Activated CD4-positive, CD25-positive, alpha-beta regulatory T cell treated with anti-CD3 and anti-CD28 coated beads, Interleukin-2, amount 50 U/mL, for 24 hours (primary cell): ENCODE measurements at regions not wholly inside any gene's neighbourhood (a gene's known extent, or its start where the extent isn't known, plus 50 kb on each side); places are given as distances from the start of the nearest gene placed in this dataset.

ENCODE experiments used
- ATAC-seq, 2 donors: fragments of 150-1000 bp; cut with Tn5 transposase; one replicate each; pipeline ENCODE4 v1.10.0; 2021; ENCODE audit warnings: mild to moderate bottlenecking in 1 of 2, moderate library complexity in 1 of 2

- no peak for ATAC-seq
These were observed 60.5 kb upstream of the MEDAG start for GRCh38 chr13:30845297-30846214.

GRCh38 chr13:30846311-30846710 lies 59.8 kb upstream of the MEDAG start:
- no peak for ATAC-seq

GRCh38 chr13:30846866-30847265 lies 59.2 kb upstream of the MEDAG start:
- ATAC-seq = peak in 1 of 2 donors; percentile 56

- peak in 1 of 2 donors; percentile 66 for ATAC-seq
These were observed 58.3 kb upstream of the MEDAG start for GRCh38 chr13:30847650-30848307.

- ATAC-seq = no peak
These were observed 57.6 kb upstream of the MEDAG start for GRCh38 chr13:30848332-30849027.

DNA sequence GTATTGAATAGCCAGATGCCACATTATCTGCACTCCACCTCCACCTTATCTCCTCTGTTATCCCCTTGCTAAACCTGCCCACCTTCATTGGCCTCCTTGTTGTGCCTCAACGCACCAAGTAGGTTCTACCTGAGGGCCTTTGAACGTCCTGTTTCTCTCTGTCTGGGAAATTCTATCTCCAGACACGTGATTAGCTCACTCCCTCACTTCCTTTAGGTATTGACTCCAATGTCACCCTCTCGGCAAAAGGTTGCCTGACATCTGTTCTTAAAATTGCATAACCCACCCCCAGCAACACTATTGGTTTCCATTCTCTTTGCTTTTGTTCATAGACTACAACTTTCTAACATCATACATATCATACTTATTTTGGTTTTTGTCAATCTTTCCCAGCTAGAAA lies 56.5 kb upstream of the MEDAG start:
- ATAC-seq = no peak

GRCh38 chr13:30850204-30850866 lies 55.7 kb upstream of the MEDAG start:
- no peak for ATAC-seq

- ATAC-seq = no peak
These were observed 55.2 kb upstream of the MEDAG start for GRCh38 chr13:30850867-30851211.

DNA sequence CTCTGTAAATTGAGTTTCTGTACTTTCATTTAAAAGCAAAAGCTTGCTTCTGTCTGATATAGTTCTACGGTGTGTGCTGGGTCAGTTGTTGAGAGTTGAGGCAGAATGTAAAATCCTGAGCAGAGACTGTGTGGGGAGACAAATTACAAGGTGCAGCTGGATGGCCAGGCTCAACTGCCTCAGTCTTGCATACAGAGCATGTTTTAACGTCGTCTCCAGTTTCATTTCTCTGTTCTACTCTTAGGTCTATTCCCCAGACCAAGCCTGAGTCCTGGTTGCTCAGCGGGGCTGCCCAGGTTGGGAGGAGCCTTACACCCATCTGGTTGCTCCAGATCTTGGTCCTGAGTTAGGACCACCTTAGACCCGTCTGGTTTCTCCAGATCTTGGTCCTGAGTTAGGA lies 54.4 kb upstream of the MEDAG start:
- ATAC-seq = no peak

DNA sequence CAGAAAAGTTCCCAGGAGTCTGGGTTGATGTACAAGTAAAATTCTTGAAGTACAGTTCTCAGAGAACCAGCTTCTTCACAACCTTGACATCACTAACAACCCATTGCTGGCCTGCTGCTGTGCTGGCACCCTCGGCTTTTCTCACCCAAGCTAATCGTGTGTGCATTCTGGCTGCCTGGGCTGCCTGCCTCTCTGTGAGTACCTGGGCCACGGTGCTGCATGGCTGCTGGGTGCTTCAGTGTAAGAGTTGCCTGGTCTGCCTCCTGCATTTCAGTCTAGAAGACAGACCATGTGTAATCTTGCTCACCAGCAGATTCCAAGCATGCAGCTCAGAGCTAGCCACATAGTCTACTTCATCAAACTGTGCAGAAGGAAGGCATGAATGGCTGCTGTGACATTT lies 50.5 kb upstream of the MEDAG start:
- no peak for ATAC-seq

- ATAC-seq = no peak
These were observed 49.9 kb upstream of the MEDAG start for GRCh38 chr13:30856005-30856790.
